Cardiac muscle cell (in vitro differentiated cells and primary cell): ENCODE measurements at regions not wholly inside any gene's neighbourhood (a gene's known extent, or its start where the extent isn't known, plus 50 kb on each side); places are given as distances from the start of the nearest gene placed in this dataset.

Experiments
- DNase-seq, 2 donors: peaks; one replicate each; pipeline versions ENCODE4 v3.0.0 to v3.0.0-alpha.2; 2010 to 2017; ENCODE audit warnings: low read depth in 1 of 2, low spot score in 1 of 2
- H3K27ac ChIP-seq: fragments of 200-600 bp; sonication (generic); 2 replicates; pipeline ENCODE4 v1.5.1; 2016
- H3K27me3 ChIP-seq: fragments of 200-600 bp; sonication (generic); 2 replicates; pipeline ENCODE4 v1.6.0; 2016; ENCODE audit warnings: control low read depth
- H3K36me3 ChIP-seq: fragments of 200-600 bp; sonication (generic); 2 replicates; pipeline ENCODE4 v1.5.1; 2016; ENCODE audit warnings: control low read depth
- H3K4me1 ChIP-seq: fragments of 200-600 bp; sonication (generic); 2 replicates; pipeline ENCODE4 v1.8.1; 2017; ENCODE audit warnings: low read depth, mild to moderate bottlenecking, mixed run types
- H3K4me3 ChIP-seq: fragments of 200-600 bp; sonication (generic); 2 replicates; pipeline ENCODE4 v1.5.1; 2016; ENCODE audit warnings: mild to moderate bottlenecking
- H3K9me3 ChIP-seq: fragments of 200-600 bp; sonication (generic); 2 replicates; pipeline ENCODE4 v1.5.1; 2017; ENCODE audit warnings: low read depth, mild to moderate bottlenecking, control low read depth
- CTCF ChIP-seq: IDR thresholded peaks from 2 replicates; pipeline ENCODE4 v1.5.1; 2012; ENCODE audit warnings: low read depth, mild to moderate bottlenecking, low read length

GRCh38 chr13:20337884-20338551, 105.9 kb upstream of the GJB6 start:
- no peaks in the 10 kb centered on the region for H3K9me3 ChIP-seq
- TF ChIP-seq CTCF: no peak
- no peak for DNase-seq
- no peaks in the 10 kb centered on the region for H3K36me3 ChIP-seq
- H3K4me1 ChIP-seq: no peaks in the 10 kb centered on the region
- H3K4me3 ChIP-seq: no peak overlapping the region
- H3K27ac ChIP-seq: no peak overlapping the region
- no peaks in the 10 kb centered on the region for H3K27me3 ChIP-seq

- Histone ChIP-seq H3K9me3 (no peaks in the 10 kb centered on the region), H3K4me1 (no peaks in the 10 kb centered on the region)
- DNase-seq: no peak
Observed at GRCh38 chr13:20336761-20337160, 104.6 kb upstream of the GJB6 start.

GRCh38 chr13:20334309-20334708, 102.2 kb upstream of the GJB6 start:
- no peaks in the 10 kb centered on the region for H3K9me3 ChIP-seq
- TF ChIP-seq CTCF: no peak
- no peak overlapping the region for H3K27ac ChIP-seq
- H3K4me3 ChIP-seq: no peak overlapping the region
- no peaks in the 10 kb centered on the region for H3K4me1 ChIP-seq
- no peaks in the 10 kb centered on the region for H3K36me3 ChIP-seq
- DNase-seq: no peak
- no peaks in the 10 kb centered on the region for H3K27me3 ChIP-seq

More at GRCh38 chr13:20336761-20337160, 104.6 kb upstream of the GJB6 start:
- H3K36me3 ChIP-seq: no peaks in the 10 kb centered on the region
- H3K4me3 ChIP-seq: no peak overlapping the region
- H3K27ac ChIP-seq: no peak overlapping the region
- no peaks in the 10 kb centered on the region for H3K27me3 ChIP-seq
- TF ChIP-seq CTCF: no peak

- TF ChIP-seq CTCF: no peak
- no peaks in the 10 kb centered on the region for H3K27me3 ChIP-seq
- no peaks in the 10 kb centered on the region for H3K4me1 ChIP-seq
- H3K9me3 ChIP-seq: no peaks in the 10 kb centered on the region
- peak overlapping the region; percentile 32 for H3K27ac ChIP-seq
- no peak overlapping the region for H3K4me3 ChIP-seq
- H3K36me3 ChIP-seq: no peaks in the 10 kb centered on the region
- peak; percentile 25 to 47 for DNase-seq
Observed at GRCh38 chr13:20332361-20333096, 100.4 kb upstream of the GJB6 start.

- no peaks in the 10 kb centered on the region for H3K27me3 ChIP-seq
Observed at GRCh38 chr13:20331949-20332348, 99.8 kb upstream of the GJB6 start.

More at GRCh38 chr13:20331949-20332348, 99.8 kb upstream of the GJB6 start:
- Histone ChIP-seq H3K36me3 (no peaks in the 10 kb centered on the region), H3K9me3 (no peaks in the 10 kb centered on the region), H3K4me3 (no peak overlapping the region), H3K27ac (peak overlapping the region; percentile 32), H3K4me1 (no peaks in the 10 kb centered on the region)
- no peak for DNase-seq
- TF ChIP-seq CTCF: no peak
